ENCODE measurements at regions not wholly inside any gene's neighbourhood (a gene's known extent, or its start where the extent isn't known, plus 50 kb on each side); places are given as distances from the start of the nearest gene placed in this dataset.
"Not testable (repeated sequence)": the region's sequence is repeated elsewhere in the genome, so short reads cannot be mapped to it uniquely, and the experiment has no call there.

GRCh38 chr1:149371955-149372354 is 102.9 kb upstream of the NBPF19 start:
- DNase-seq (ENCODE audit: extremely low read depth, insufficient read length); H3K4me3 ChIP-seq (replicated peaks; ENCODE audit: low read depth, low read length); H3K27me3 ChIP-seq (replicated peaks; ENCODE audit: control insufficient read depth, insufficient read depth, low read length); H3K36me3 ChIP-seq (ENCODE audit: control insufficient read depth, insufficient read depth, low read length): not testable (repeated sequence)

GRCh38 chr1:149378462-149378861 is 96.4 kb upstream of the NBPF19 start:
- H3K36me3 ChIP-seq (ENCODE audit: control insufficient read depth, insufficient read depth, low read length); DNase-seq (ENCODE audit: extremely low read depth, insufficient read length); H3K27me3 ChIP-seq (replicated peaks; ENCODE audit: control insufficient read depth, insufficient read depth, low read length); H3K4me3 ChIP-seq (replicated peaks; ENCODE audit: low read depth, low read length): not testable (repeated sequence)

GRCh38 chr1:149390173-149390926 is 84.5 kb upstream of the NBPF19 start:
- DNase-seq (ENCODE audit: extremely low read depth, insufficient read length): peak; percentile 68
- peak overlapping the region; percentile 53 for H3K4me3 ChIP-seq (replicated peaks; ENCODE audit: low read depth, low read length)

GRCh38 chr1:149390931-149391330 is 83.9 kb upstream of the NBPF19 start:
- not testable (repeated sequence) for H3K27me3 ChIP-seq (replicated peaks; ENCODE audit: control insufficient read depth, insufficient read depth, low read length); H3K36me3 ChIP-seq (ENCODE audit: control insufficient read depth, insufficient read depth, low read length); DNase-seq (ENCODE audit: extremely low read depth, insufficient read length)
- H3K4me3 ChIP-seq (replicated peaks; ENCODE audit: low read depth, low read length): peak overlapping the region; percentile 53

More at GRCh38 chr1:149390173-149390926, 84.5 kb upstream of the NBPF19 start:
- H3K36me3 ChIP-seq (ENCODE audit: control insufficient read depth, insufficient read depth, low read length); H3K27me3 ChIP-seq (replicated peaks; ENCODE audit: control insufficient read depth, insufficient read depth, low read length): not testable (repeated sequence)

GRCh38 chr1:149395802-149396201 is 79.0 kb upstream of the NBPF19 start:
- not testable (repeated sequence) for H3K4me3 ChIP-seq (replicated peaks; ENCODE audit: low read depth, low read length); DNase-seq (ENCODE audit: extremely low read depth, insufficient read length); H3K27me3 ChIP-seq (replicated peaks; ENCODE audit: control insufficient read depth, insufficient read depth, low read length); H3K36me3 ChIP-seq (ENCODE audit: control insufficient read depth, insufficient read depth, low read length)

- not testable (repeated sequence) for H3K4me3 ChIP-seq (replicated peaks; ENCODE audit: low read depth, low read length); DNase-seq (ENCODE audit: extremely low read depth, insufficient read length); H3K36me3 ChIP-seq (ENCODE audit: control insufficient read depth, insufficient read depth, low read length); H3K27me3 ChIP-seq (replicated peaks; ENCODE audit: control insufficient read depth, insufficient read depth, low read length)
Observed at GRCh38 chr1:149398527-149398926, 76.3 kb upstream of the NBPF19 start.

GRCh38 chr1:149408404-149408803 is 66.4 kb upstream of the NBPF19 start:
- not testable (repeated sequence) for H3K4me3 ChIP-seq (replicated peaks; ENCODE audit: low read depth, low read length); H3K27me3 ChIP-seq (replicated peaks; ENCODE audit: control insufficient read depth, insufficient read depth, low read length); H3K36me3 ChIP-seq (ENCODE audit: control insufficient read depth, insufficient read depth, low read length); DNase-seq (ENCODE audit: extremely low read depth, insufficient read length)

GRCh38 chr1:149415373-149415772 is 59.5 kb upstream of the NBPF19 start:
- DNase-seq (ENCODE audit: extremely low read depth, insufficient read length); H3K36me3 ChIP-seq (ENCODE audit: control insufficient read depth, insufficient read depth, low read length); H3K27me3 ChIP-seq (replicated peaks; ENCODE audit: control insufficient read depth, insufficient read depth, low read length); H3K4me3 ChIP-seq (replicated peaks; ENCODE audit: low read depth, low read length): not testable (repeated sequence)

- H3K4me3 ChIP-seq (replicated peaks; ENCODE audit: low read depth, low read length); H3K27me3 ChIP-seq (replicated peaks; ENCODE audit: control insufficient read depth, insufficient read depth, low read length); H3K36me3 ChIP-seq (ENCODE audit: control insufficient read depth, insufficient read depth, low read length); DNase-seq (ENCODE audit: extremely low read depth, insufficient read length): not testable (repeated sequence)
Observed at GRCh38 chr1:149418782-149419181, 56.1 kb upstream of the NBPF19 start.

GRCh38 chr1:149423122-149423521 is 51.7 kb upstream of the NBPF19 start:
- H3K36me3 ChIP-seq (ENCODE audit: control insufficient read depth, insufficient read depth, low read length); DNase-seq (ENCODE audit: extremely low read depth, insufficient read length): not testable (repeated sequence)

More at GRCh38 chr1:149423122-149423521, 51.7 kb upstream of the NBPF19 start:
- not testable (repeated sequence) for H3K4me3 ChIP-seq (replicated peaks; ENCODE audit: low read depth, low read length); H3K27me3 ChIP-seq (replicated peaks; ENCODE audit: control insufficient read depth, insufficient read depth, low read length)

Measured in GM06990 (cell line).